ENCODE measurements at regions not wholly inside any gene's neighbourhood (a gene's known extent, or its start where the extent isn't known, plus 50 kb on each side); places are given as distances from the start of the nearest gene placed in this dataset.

GRCh38 chr7:32243687-32244290 is 173.6 kb upstream of the PDE1C start:
- H3K9me3 ChIP-seq: no peaks in the 10 kb centered on the region
- no peak overlapping the region for H3K27ac ChIP-seq
- no peaks in the 10 kb centered on the region for H3K4me1 ChIP-seq (ENCODE audit: control insufficient read depth in 1 of 2, insufficient read depth in 1 of 2, low read depth in 1 of 2, low read length in 1 of 2)
- no peak overlapping the region for H3K4me3 ChIP-seq (ENCODE audit: low read depth in 1 of 2, low read length in 1 of 2)
- no peaks in the 10 kb centered on the region for H3K36me3 ChIP-seq
- no peaks in the 10 kb centered on the region for H3K27me3 ChIP-seq
- TF ChIP-seq, protein P1, sequence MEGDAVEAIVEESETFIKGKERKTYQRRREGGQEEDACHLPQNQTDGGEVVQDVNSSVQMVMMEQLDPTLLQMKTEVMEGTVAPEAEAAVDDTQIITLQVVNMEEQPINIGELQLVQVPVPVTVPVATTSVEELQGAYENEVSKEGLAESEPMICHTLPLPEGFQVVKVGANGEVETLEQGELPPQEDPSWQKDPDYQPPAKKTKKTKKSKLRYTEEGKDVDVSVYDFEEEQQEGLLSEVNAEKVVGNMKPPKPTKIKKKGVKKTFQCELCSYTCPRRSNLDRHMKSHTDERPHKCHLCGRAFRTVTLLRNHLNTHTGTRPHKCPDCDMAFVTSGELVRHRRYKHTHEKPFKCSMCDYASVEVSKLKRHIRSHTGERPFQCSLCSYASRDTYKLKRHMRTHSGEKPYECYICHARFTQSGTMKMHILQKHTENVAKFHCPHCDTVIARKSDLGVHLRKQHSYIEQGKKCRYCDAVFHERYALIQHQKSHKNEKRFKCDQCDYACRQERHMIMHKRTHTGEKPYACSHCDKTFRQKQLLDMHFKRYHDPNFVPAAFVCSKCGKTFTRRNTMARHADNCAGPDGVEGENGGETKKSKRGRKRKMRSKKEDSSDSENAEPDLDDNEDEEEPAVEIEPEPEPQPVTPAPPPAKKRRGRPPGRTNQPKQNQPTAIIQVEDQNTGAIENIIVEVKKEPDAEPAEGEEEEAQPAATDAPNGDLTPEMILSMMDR (IDR thresholded peaks at IDR 0.05): no peak

DNA sequence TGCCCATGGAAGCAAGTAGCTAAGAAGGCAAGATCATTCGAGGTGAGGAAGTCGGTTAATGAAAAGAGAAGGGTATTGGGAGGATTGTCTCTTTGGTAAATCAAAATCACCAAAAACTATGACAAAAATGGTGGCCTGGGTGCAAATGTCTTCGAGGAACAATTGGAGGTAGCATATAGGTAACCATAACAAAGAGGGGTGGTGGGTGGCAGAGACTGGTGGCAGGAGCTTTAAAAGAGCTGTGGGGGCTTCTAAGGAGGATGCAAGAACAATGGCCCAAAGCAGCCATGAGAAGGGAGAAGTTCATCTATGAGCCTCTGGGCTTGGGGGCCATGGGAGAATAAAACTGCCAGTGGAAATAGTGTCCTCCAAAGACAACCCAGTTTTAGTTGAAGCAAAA is 172.2 kb upstream of the PDE1C start:
- Histone ChIP-seq H3K27ac (no peak overlapping the region), H3K4me1 (ENCODE audit: control insufficient read depth in 1 of 2, insufficient read depth in 1 of 2, low read depth in 1 of 2, low read length in 1 of 2) (no peaks in the 10 kb centered on the region), H3K9me3 (no peaks in the 10 kb centered on the region), H3K4me3 (ENCODE audit: low read depth in 1 of 2, low read length in 1 of 2) (no peak overlapping the region), H3K36me3 (no peaks in the 10 kb centered on the region), H3K27me3 (no peaks in the 10 kb centered on the region)
- TF ChIP-seq, protein P1 (IDR thresholded peaks at IDR 0.05): no peak

DNA sequence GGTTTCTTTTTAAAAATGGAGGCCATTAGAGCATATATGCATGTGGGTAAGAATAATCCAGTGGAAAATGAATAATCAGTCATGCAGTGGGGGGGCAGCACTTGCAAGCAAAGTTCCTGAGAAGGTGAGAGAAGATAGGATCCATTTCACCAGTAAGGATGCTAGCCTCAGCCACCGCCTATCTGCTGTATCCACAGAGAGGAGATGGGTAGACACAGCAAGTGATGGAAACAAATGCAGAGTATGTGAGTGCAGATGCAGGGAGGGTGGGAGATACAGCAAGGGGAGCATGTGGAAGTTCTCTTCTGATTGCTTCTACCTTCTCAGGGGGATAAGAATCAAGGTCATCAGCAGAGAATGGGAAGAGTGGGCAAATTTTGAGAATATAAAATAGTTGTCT is 171.4 kb upstream of the PDE1C start:
- Histone ChIP-seq H3K36me3 (no peaks in the 10 kb centered on the region), H3K27ac (no peak overlapping the region), H3K4me1 (ENCODE audit: control insufficient read depth in 1 of 2, insufficient read depth in 1 of 2, low read depth in 1 of 2, low read length in 1 of 2) (no peaks in the 10 kb centered on the region), H3K27me3 (no peaks in the 10 kb centered on the region), H3K9me3 (no peaks in the 10 kb centered on the region), H3K4me3 (ENCODE audit: low read depth in 1 of 2, low read length in 1 of 2) (no peak overlapping the region)
- TF ChIP-seq, protein P1 (IDR thresholded peaks at IDR 0.05): no peak

GRCh38 chr7:32239764-32240163 is 169.6 kb upstream of the PDE1C start:
- Histone ChIP-seq H3K4me3 (ENCODE audit: low read depth in 1 of 2, low read length in 1 of 2) (no peak overlapping the region), H3K27me3 (no peaks in the 10 kb centered on the region), H3K27ac (no peak overlapping the region), H3K9me3 (no peaks in the 10 kb centered on the region), H3K4me1 (ENCODE audit: control insufficient read depth in 1 of 2, insufficient read depth in 1 of 2, low read depth in 1 of 2, low read length in 1 of 2) (no peaks in the 10 kb centered on the region), H3K36me3 (no peaks in the 10 kb centered on the region)
- TF ChIP-seq, protein P1 (IDR thresholded peaks at IDR 0.05): no peak

- Histone ChIP-seq H3K27ac (no peak overlapping the region), H3K36me3 (no peaks in the 10 kb centered on the region), H3K4me3 (ENCODE audit: low read depth in 1 of 2, low read length in 1 of 2) (no peak overlapping the region), H3K4me1 (ENCODE audit: control insufficient read depth in 1 of 2, insufficient read depth in 1 of 2, low read depth in 1 of 2, low read length in 1 of 2) (no peaks in the 10 kb centered on the region), H3K27me3 (no peaks in the 10 kb centered on the region), H3K9me3 (no peaks in the 10 kb centered on the region)
- TF ChIP-seq, protein P1 (IDR thresholded peaks at IDR 0.05): no peak
These were observed 158.4 kb upstream of the PDE1C start for GRCh38 chr7:32228601-32229000.

- Histone ChIP-seq H3K4me3 (ENCODE audit: low read depth in 1 of 2, low read length in 1 of 2) (no peak overlapping the region), H3K27ac (no peak overlapping the region), H3K27me3 (no peaks in the 10 kb centered on the region), H3K36me3 (no peaks in the 10 kb centered on the region), H3K9me3 (no peaks in the 10 kb centered on the region), H3K4me1 (ENCODE audit: control insufficient read depth in 1 of 2, insufficient read depth in 1 of 2, low read depth in 1 of 2, low read length in 1 of 2) (no peaks in the 10 kb centered on the region)
- TF ChIP-seq, protein P1 (IDR thresholded peaks at IDR 0.05): no peak
These were observed 157.5 kb upstream of the PDE1C start for GRCh38 chr7:32227746-32228145.

Data from neutrophil (primary cell).